LNCAP (cell line): ENCODE measurements at regions not wholly inside any gene's neighbourhood (a gene's known extent, or its start where the extent isn't known, plus 50 kb on each side); places are given as distances from the start of the nearest gene placed in this dataset.
A peak's percentile ranks its signal among the peaks of the same experiment; 100 is the strongest.

ENCODE experiments used
- CTCF ChIP-seq: fragments of 450-650 bp; IDR thresholded peaks from 2 replicates; pipeline ENCODE4 v1.5.1; 2017; ENCODE audit warnings: mild to moderate bottlenecking

GRCh38 chr20:43244647-43245046 is 54.9 kb upstream of the PTPRT start:
- TF ChIP-seq CTCF: no peak

GRCh38 chr20:43243672-43244269 is 54.1 kb upstream of the PTPRT start:
- TF ChIP-seq CTCF: peak; percentile 52

- TF ChIP-seq CTCF: no peak
Measured at GRCh38 chr20:43241057-43241702, 51.5 kb upstream of the PTPRT start.
